H9 (cell line): ENCODE measurements at regions not wholly inside any gene's neighbourhood (a gene's known extent, or its start where the extent isn't known, plus 50 kb on each side); places are given as distances from the start of the nearest gene placed in this dataset.

Experiments
- DNase-seq: peaks from one replicate; pipeline ENCODE4 v3.0.0-alpha.2; 2017
- H2AFZ ChIP-seq: one replicate; pipeline ENCODE4 v1.6.1; 2013; ENCODE audit warnings: mild to moderate bottlenecking, low read length, control low read depth, moderate library complexity
- H2AK5ac ChIP-seq: 2 replicates; pipeline ENCODE4 v1.6.1; 2013; ENCODE audit warnings: low read length, control low read depth, mixed read lengths; ENCODE audit not compliant: insufficient read length
- H2BK120ac ChIP-seq: one replicate; pipeline ENCODE4 v1.6.1; 2013; ENCODE audit warnings: low read depth, mild to moderate bottlenecking, low read length, control low read depth, inconsistent platforms; ENCODE audit not compliant: poor library complexity, severe bottlenecking
- H2BK12ac ChIP-seq: 2 replicates; pipeline ENCODE4 v1.6.1; 2013; ENCODE audit warnings: low read length, control low read depth, mixed read lengths, low read depth; ENCODE audit not compliant: insufficient read length
- H2BK15ac ChIP-seq: 2 replicates; pipeline ENCODE4 v1.6.1; 2013; ENCODE audit warnings: low read depth, low read length, control low read depth
- H2BK20ac ChIP-seq: one replicate; pipeline ENCODE4 v1.6.1; 2013; ENCODE audit warnings: low read depth, mild to moderate bottlenecking, low read length, control low read depth, inconsistent platforms; ENCODE audit not compliant: poor library complexity, severe bottlenecking
- H2BK5ac ChIP-seq: 2 replicates; pipeline ENCODE4 v1.6.1; 2013; ENCODE audit warnings: low read length, control low read depth, mixed read lengths; ENCODE audit not compliant: insufficient read length
- H3K14ac ChIP-seq: 2 replicates; pipeline ENCODE4 v1.6.1; 2013; ENCODE audit warnings: low read length, control low read depth; ENCODE audit not compliant: insufficient read depth
- H3K18ac ChIP-seq: 2 replicates; pipeline ENCODE4 v1.6.1; 2013; ENCODE audit warnings: low read depth, mild to moderate bottlenecking, mixed read lengths, low read length, control low read depth; ENCODE audit not compliant: insufficient read length
- H3K23ac ChIP-seq: 2 replicates; pipeline ENCODE4 v1.6.1; 2013; ENCODE audit warnings: low read length, control low read depth, mixed read lengths, low read depth; ENCODE audit not compliant: insufficient read length
- H3K23me2 ChIP-seq: 2 replicates; pipeline ENCODE4 v1.6.1; 2013; ENCODE audit warnings: low read depth, mild to moderate bottlenecking, mixed read lengths, low read length, control low read depth; ENCODE audit not compliant: insufficient read length, poor library complexity, severe bottlenecking
- H3K27ac ChIP-seq: 2 replicates; pipeline ENCODE4 v1.5.1; 2013; ENCODE audit warnings: low read length, control low read depth, mixed read lengths, low read depth; ENCODE audit not compliant: insufficient read length
- H3K27me3 ChIP-seq: 2 replicates; pipeline ENCODE4 v1.6.1; 2013; ENCODE audit warnings: low read length, control low read depth, inconsistent platforms; ENCODE audit not compliant: insufficient read depth
- H3K4ac ChIP-seq: 2 replicates; pipeline ENCODE4 v1.6.1; 2013; ENCODE audit warnings: low read depth, mild to moderate bottlenecking, control low read depth, inconsistent platforms, low read length, moderate library complexity
- H3K4me1 ChIP-seq: 2 replicates; pipeline ENCODE4 v1.6.1; 2013; ENCODE audit warnings: low read length, control low read depth, inconsistent platforms; ENCODE audit not compliant: insufficient read depth
- H3K4me2 ChIP-seq: 2 replicates; pipeline ENCODE4 v1.6.1; 2013; ENCODE audit warnings: low read length, control low read depth, mixed read lengths; ENCODE audit not compliant: insufficient read length, insufficient read depth
- H3K56ac ChIP-seq: 2 replicates; pipeline ENCODE4 v1.6.1; 2013; ENCODE audit warnings: low read depth, mild to moderate bottlenecking, mixed read lengths, low read length, control low read depth; ENCODE audit not compliant: insufficient read length
- H3K79me1 ChIP-seq: 2 replicates; pipeline ENCODE4 v1.6.1; 2013; ENCODE audit warnings: low read depth, mild to moderate bottlenecking, moderate library complexity, low read length, control low read depth, inconsistent platforms; ENCODE audit not compliant: insufficient read depth, poor library complexity, severe bottlenecking
- H3K79me2 ChIP-seq: 2 replicates; pipeline ENCODE4 v1.6.1; 2013; ENCODE audit warnings: low read length, control low read depth, inconsistent platforms; ENCODE audit not compliant: insufficient read depth
- H3K9ac ChIP-seq: 2 replicates; pipeline ENCODE4 v1.6.1; 2013; ENCODE audit warnings: low read length, control low read depth, mixed read lengths; ENCODE audit not compliant: insufficient read length; ENCODE audit errors: extremely low read depth
- H3K9me3 ChIP-seq: one replicate; pipeline ENCODE4 v1.6.1; 2013; ENCODE audit warnings: low read depth, low read length, inconsistent platforms; ENCODE audit not compliant: control insufficient read depth
- H3T11ph ChIP-seq: one replicate; pipeline ENCODE4 v1.6.1; 2013; ENCODE audit warnings: mild to moderate bottlenecking, low read length, control low read depth, inconsistent platforms
- H4K20me1 ChIP-seq: one replicate; pipeline ENCODE4 v1.6.1; 2013; ENCODE audit not compliant: control insufficient read depth, insufficient read length, insufficient read depth
- H4K5ac ChIP-seq: 2 replicates; pipeline ENCODE4 v1.6.1; 2013; ENCODE audit warnings: low read depth, mild to moderate bottlenecking, mixed read lengths, low read length, control low read depth; ENCODE audit not compliant: insufficient read length
- H4K8ac ChIP-seq: replicated peaks from 2 replicates; pipeline ENCODE4 v1.6.1; 2013; ENCODE audit warnings: low read length, control low read depth, mixed read lengths, low read depth; ENCODE audit not compliant: insufficient read length
- H4K91ac ChIP-seq: 2 replicates; pipeline ENCODE4 v1.6.1; 2013; ENCODE audit warnings: low read depth, mild to moderate bottlenecking, moderate library complexity, mixed read lengths, low read length, control low read depth; ENCODE audit not compliant: insufficient read length
- H3K27ac Mint-ChIP-seq, 3 experiments: 2 replicates in 2 of 3; 3 replicates in 1 of 3; pipeline ENCODE4 v1.8.0; 2020 to 2021; ENCODE audit warnings: mixed read lengths in 3 of 3, mild to moderate bottlenecking in 1 of 3, moderate library complexity in 1 of 3
- H3K27me3 Mint-ChIP-seq: 2 replicates; pipeline ENCODE4 v1.8.0; 2021; ENCODE audit warnings: low read depth, mild to moderate bottlenecking, moderate library complexity, mixed read lengths
- H3K36me3 Mint-ChIP-seq, 3 experiments: 2 replicates in 2 of 3; 3 replicates in 1 of 3; pipeline ENCODE4 v1.8.0; 2020 to 2021; ENCODE audit warnings: low read depth in 3 of 3, mixed read lengths in 3 of 3; ENCODE audit not compliant: insufficient read depth in 1 of 3
- H3K4me1 Mint-ChIP-seq, 2 experiments: 2 replicates each; pipeline ENCODE4 v1.8.0; 2020; ENCODE audit warnings: mixed read lengths in 2 of 2
- H3K4me3 Mint-ChIP-seq, 2 experiments: 2 replicates in 1 of 2; 3 replicates in 1 of 2; pipeline ENCODE4 v1.8.0; 2020 to 2021; ENCODE audit warnings: mild to moderate bottlenecking in 2 of 2, mixed read lengths in 2 of 2, moderate library complexity in 1 of 2
- H3K9me3 Mint-ChIP-seq, 2 experiments: 2 replicates in 1 of 2; 3 replicates in 1 of 2; pipeline ENCODE4 v1.8.0; 2020; ENCODE audit warnings: mild to moderate bottlenecking in 2 of 2, mixed read lengths in 2 of 2, moderate library complexity in 1 of 2
- CTCF ChIP-seq: fragments of 200-600 bp; sonication (generic); conservative IDR thresholded peaks from 3 replicates; pipeline ENCODE4 v1.8.0; 2021; ENCODE audit warnings: antibody characterized with exemption, mild to moderate bottlenecking
- WGBS: extraction: QIAGEN DNeasy Blood & Tissue Kit; methylation state at CpG from one replicate; pipeline ENCODE4 v1.1.7; 2013; ENCODE audit warnings: missing lambda C conversion rate, low lambda C conversion rate, mixed read lengths; ENCODE audit not compliant: insufficient read length; ENCODE audit errors: extremely low coverage; 5-methylcytosine and 5-hydroxymethylcytosine counted together

GRCh38 chr6:104558746-104559145, 301.0 kb downstream of the HACE1 start:
- Histone ChIP-seq H2AFZ (no peak overlapping the region), H2BK120ac (no peak overlapping the region), H3K79me2 (no peaks in the 10 kb centered on the region), H4K8ac (no peak overlapping the region), H3K9ac (no peak overlapping the region), H3K27ac (no peak overlapping the region), H4K91ac (no peak overlapping the region), H2BK5ac (no peak overlapping the region), H4K20me1 (no peaks in the 10 kb centered on the region), H4K5ac (no peak overlapping the region), H3K56ac (no peak overlapping the region), H3K23me2 (no peaks in the 10 kb centered on the region), H3K4me1 (no peaks in the 10 kb centered on the region; the same call in 1 of the 2 replicates), H3K14ac (no peak overlapping the region), H3K4ac (no peak overlapping the region), H2AK5ac (no peak overlapping the region), H3K27me3 (no peaks in the 10 kb centered on the region), H3K23ac (no peak overlapping the region), H2BK12ac (no peak overlapping the region), H3K79me1 (no peaks in the 10 kb centered on the region), H3K9me3 (no peaks in the 10 kb centered on the region), H3K18ac (no peak overlapping the region), H3T11ph (no peak overlapping the region), H3K4me2 (no peak overlapping the region), H2BK20ac (no peak overlapping the region), H2BK15ac (no peak overlapping the region)
- TF ChIP-seq CTCF, result no peak
- Mint-ChIP-seq H3K27ac (no peak overlapping the region), H3K36me3 (no peaks in the 10 kb centered on the region), H3K4me3 (no peak overlapping the region), H3K4me1 (no peaks in the 10 kb centered on the region), H3K9me3 (no peaks in the 10 kb centered on the region), H3K27me3 (no peaks in the 10 kb centered on the region)
- no CpG with 5 or more reads among the region's 3 CpGs for WGBS
- DNase-seq, result no peak
